ENCODE measurements at regions not wholly inside any gene's neighbourhood (a gene's known extent, or its start where the extent isn't known, plus 50 kb on each side); places are given as distances from the start of the nearest gene placed in this dataset.

DNA sequence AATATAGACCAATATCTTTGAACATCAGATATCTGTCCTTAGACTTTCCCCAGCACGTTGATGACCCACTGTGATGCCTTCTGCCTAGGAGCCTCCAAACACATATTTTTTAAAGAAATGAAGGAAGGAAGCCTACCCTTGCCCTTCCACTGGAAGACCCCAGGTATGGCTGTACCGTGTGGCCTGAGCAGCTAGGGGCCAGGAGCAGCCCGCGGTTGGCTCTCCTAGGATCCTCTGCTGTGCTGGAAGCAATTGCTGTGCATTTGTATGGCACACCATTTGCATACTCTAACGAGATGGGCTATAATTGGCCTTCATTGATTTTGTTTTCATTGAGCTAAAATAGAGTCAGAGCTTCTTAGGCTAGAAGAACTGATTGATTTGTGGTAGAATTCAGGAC lies 128.8 kb downstream of the GPAT3 start:
- Mint-ChIP-seq H3K4me1 (peaks cover 3% of the 10 kb centered on the region), H3K27me3 (peaks cover 10% of the 10 kb centered on the region), H3K4me3 (no peak overlapping the region), H3K36me3 (no peaks in the 10 kb centered on the region), H3K9me3 (ENCODE audit: low read depth) (no peaks in the 10 kb centered on the region), H3K27ac (no peak overlapping the region)
- no peak for DNase-seq
- ATAC-seq: no peak
- CTCF ChIA-PET: no interaction called here

DNA sequence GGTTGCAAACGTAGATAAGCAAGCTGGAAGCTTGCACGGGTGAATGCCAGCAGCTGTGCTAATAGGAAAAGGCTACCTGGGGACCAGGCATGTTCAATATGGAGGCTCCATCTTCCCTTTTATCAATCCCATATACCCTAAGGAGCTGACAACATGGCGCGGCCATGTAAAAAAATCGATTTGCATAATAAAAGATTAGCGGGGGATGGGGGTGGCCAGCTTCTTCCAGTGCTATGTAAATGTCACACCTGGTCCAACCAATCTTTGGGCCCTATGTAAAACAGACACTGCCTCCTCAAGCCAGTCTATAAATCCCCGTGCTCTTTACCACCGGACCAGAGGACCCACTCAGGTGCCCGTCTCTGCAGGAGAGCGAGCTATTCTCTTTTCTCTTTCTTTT lies 128.2 kb downstream of the GPAT3 start:
- CTCF ChIA-PET: no interaction called here
- H3K27ac Mint-ChIP-seq: no peak overlapping the region

DNA sequence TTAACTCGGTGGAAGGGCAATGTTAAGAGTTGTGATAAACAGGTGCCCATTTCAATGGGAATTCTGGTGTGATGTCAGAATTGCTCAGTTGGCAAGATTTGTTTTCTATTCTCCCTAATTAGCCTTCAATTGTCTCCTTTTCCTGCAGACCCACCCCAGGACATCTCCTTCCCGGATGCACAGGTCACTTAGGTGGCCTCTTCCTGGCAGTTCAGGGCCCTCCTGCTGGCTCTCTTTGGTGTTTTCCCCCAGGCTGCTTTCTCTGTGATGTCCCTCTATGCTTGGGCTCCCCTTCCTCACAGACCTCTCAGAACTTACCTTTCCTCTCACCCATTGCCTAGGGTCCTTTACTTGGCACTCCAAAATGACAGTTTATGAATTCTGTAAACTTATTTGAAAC lies 126.3 kb downstream of the GPAT3 start:
- DNase-seq: no peak
- peaks cover 11% of the 10 kb centered on the region for H3K27me3 Mint-ChIP-seq
- no peak overlapping the region for H3K4me3 Mint-ChIP-seq
- no peaks in the 10 kb centered on the region for H3K36me3 Mint-ChIP-seq
- CTCF ChIA-PET: no interaction called here
- H3K27ac Mint-ChIP-seq: no peak overlapping the region
- peaks cover 3% of the 10 kb centered on the region for H3K4me1 Mint-ChIP-seq
- no peaks in the 10 kb centered on the region for H3K9me3 Mint-ChIP-seq (ENCODE audit: low read depth)
- no peak for ATAC-seq

More for the DNA sequence above, 128.2 kb downstream of the GPAT3 start:
- Mint-ChIP-seq H3K36me3 (no peaks in the 10 kb centered on the region), H3K9me3 (ENCODE audit: low read depth) (no peaks in the 10 kb centered on the region), H3K4me1 (peaks cover 3% of the 10 kb centered on the region), H3K27me3 (peaks cover 10% of the 10 kb centered on the region), H3K4me3 (no peak overlapping the region)
- DNase-seq (no peak), ATAC-seq (no peak)

- Mint-ChIP-seq H3K9me3 (ENCODE audit: low read depth) (no peaks in the 10 kb centered on the region), H3K36me3 (no peaks in the 10 kb centered on the region), H3K27me3 (peaks cover 12% of the 10 kb centered on the region), H3K4me1 (peaks cover 3% of the 10 kb centered on the region), H3K4me3 (no peak overlapping the region), H3K27ac (no peak overlapping the region)
- ATAC-seq: no peak
- CTCF ChIA-PET: no interaction called here
- no peak for DNase-seq
Observed at GRCh38 chr4:83661359-83661758, 125.5 kb downstream of the GPAT3 start.

GRCh38 chr4:83660578-83660977 lies 124.7 kb downstream of the GPAT3 start:
- peaks cover 3% of the 10 kb centered on the region for H3K4me1 Mint-ChIP-seq
- no peak overlapping the region for H3K27ac Mint-ChIP-seq
- H3K4me3 Mint-ChIP-seq: no peak overlapping the region
- DNase-seq: no peak
- no peaks in the 10 kb centered on the region for H3K9me3 Mint-ChIP-seq (ENCODE audit: low read depth)
- CTCF ChIA-PET: no interaction called here
- peaks cover 12% of the 10 kb centered on the region for H3K27me3 Mint-ChIP-seq
- ATAC-seq: no peak
- H3K36me3 Mint-ChIP-seq: no peaks in the 10 kb centered on the region

GRCh38 chr4:83658806-83659205 lies 122.9 kb downstream of the GPAT3 start:
- Mint-ChIP-seq H3K4me3 (no peak overlapping the region), H3K27ac (no peak overlapping the region), H3K36me3 (no peaks in the 10 kb centered on the region), H3K27me3 (peaks cover 15% of the 10 kb centered on the region), H3K4me1 (peaks cover 3% of the 10 kb centered on the region), H3K9me3 (ENCODE audit: low read depth) (no peaks in the 10 kb centered on the region)
- DNase-seq (no peak), ATAC-seq (no peak)
- CTCF ChIA-PET: no interaction called here

GRCh38 chr4:83657336-83657735 lies 121.4 kb downstream of the GPAT3 start:
- no peak for ATAC-seq
- Mint-ChIP-seq H3K4me3 (no peak overlapping the region), H3K36me3 (no peaks in the 10 kb centered on the region)

More at GRCh38 chr4:83657336-83657735, 121.4 kb downstream of the GPAT3 start:
- H3K4me1 Mint-ChIP-seq: peaks cover 3% of the 10 kb centered on the region
- CTCF ChIA-PET: interaction anchor here (1.4 kb wide), 1 partner anchor 14 kb away, joined by 3 read pairs; no protein-coding TSS in a partner anchor
- DNase-seq: no peak
- H3K9me3 Mint-ChIP-seq (ENCODE audit: low read depth): no peaks in the 10 kb centered on the region
- peaks cover 15% of the 10 kb centered on the region for H3K27me3 Mint-ChIP-seq
- no peak overlapping the region for H3K27ac Mint-ChIP-seq

Measured in activated CD8-positive, alpha-beta memory T cell treated with anti-CD3 and anti-CD28 coated beads, Interleukin-2, amount 10 ng/mL, durations not matched to agents 7 days and 5 days (primary cell).